NCI-H2171 treated with DMSO at 0.1 percent for 48 hours (cell line): ENCODE measurements at regions not wholly inside any gene's neighbourhood (a gene's known extent, or its start where the extent isn't known, plus 50 kb on each side); places are given as distances from the start of the nearest gene placed in this dataset.

Experiments
- DNase-seq: peaks from one replicate; lab custom pipeline; 2025; lab: John Stamatoyannopoulos, UW

DNA sequence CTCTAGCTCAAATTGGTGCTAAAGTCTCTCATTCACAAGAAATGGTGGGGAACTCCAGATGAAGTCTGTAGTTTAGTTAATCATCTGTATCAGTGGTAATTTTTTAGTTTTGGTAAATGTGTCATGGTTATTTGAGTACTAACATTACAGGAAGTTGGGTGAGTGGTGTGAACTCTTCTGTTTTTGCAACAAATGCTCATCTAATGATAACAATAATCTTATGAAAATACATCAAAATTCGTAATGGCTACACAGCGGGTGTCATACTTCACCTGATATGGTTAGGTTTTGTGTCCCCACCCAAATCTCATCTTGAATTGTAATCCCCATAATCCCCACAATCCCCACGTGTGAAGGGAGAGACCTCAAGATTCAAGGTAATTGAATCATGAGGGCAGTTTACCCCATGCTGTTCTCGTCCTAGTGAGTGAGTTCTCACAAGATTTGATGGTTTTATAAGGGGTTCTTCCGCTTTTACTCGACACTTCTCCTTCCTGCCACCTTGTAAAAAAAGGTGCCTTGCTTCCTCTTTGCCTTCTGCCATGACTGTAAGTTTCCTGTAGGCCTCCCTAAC is 209.3 kb upstream of the FOXN3 start:
- no peak for DNase-seq

GRCh38 chr14:89625731-89626232 is 208.7 kb upstream of the FOXN3 start:
- peak; percentile 62 for DNase-seq

- peak; percentile 94 for DNase-seq
These were observed 208.2 kb upstream of the FOXN3 start for GRCh38 chr14:89625244-89625713.

DNA sequence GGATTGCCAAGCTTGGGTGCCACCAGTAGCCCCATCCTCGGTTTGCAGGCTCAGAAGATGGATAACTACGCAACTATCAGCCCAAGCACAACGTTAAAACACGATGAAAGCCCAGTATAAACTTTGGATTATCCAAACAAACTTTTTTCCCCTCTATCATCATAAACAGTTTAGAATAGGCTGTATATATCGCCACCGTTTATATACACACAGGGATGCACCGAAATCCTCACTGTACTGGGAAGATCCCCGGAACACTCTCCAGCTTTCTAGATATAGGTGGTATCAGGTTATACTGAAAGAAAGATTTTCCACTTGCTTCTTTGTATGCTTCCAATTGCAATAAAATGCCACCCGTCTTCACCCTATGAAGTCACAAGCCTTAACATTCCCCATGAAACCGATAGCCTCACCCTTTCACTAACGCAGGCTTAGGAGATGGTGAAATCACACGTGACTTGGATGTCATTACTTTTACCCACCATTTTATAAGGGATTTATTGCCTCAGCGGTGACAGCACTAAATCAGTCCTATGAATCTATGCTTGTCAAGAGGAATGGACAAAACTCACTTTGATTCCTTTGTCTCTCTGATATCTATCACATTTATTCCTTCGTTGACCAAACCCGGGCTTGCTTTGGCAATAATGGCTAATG is 207.6 kb upstream of the FOXN3 start:
- DNase-seq = peak; percentile 55

GRCh38 chr14:89621791-89622638 is 205.0 kb upstream of the FOXN3 start:
- DNase-seq = peak; percentile 90

- DNase-seq = peak; percentile 34
These were observed 204.0 kb upstream of the FOXN3 start for GRCh38 chr14:89621009-89621421.

DNA sequence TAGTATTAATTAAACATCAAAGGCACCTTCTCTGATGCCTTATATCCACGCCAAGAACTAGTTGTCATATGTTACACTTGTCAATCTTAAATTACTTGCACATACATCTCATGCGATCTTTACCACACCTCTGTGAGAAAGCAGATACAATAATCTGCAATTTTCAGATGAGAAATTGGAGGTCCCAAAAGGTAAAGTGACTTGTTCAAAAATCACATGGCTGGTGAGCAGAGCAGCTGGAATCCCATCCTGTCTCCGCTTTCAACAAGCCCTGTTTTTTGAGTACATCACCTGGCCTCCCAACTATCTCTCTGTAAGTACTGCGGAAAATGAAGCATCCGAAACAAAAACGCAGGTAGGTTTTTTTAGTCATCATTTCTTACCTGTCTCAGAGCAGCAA is 203.4 kb upstream of the FOXN3 start:
- peak; percentile 67 for DNase-seq

- DNase-seq = peak; percentile 61
These were observed 202.6 kb upstream of the FOXN3 start for GRCh38 chr14:89619596-89619995.

GRCh38 chr14:89618811-89619551 is 201.9 kb upstream of the FOXN3 start:
- DNase-seq = peak; percentile 76

DNA sequence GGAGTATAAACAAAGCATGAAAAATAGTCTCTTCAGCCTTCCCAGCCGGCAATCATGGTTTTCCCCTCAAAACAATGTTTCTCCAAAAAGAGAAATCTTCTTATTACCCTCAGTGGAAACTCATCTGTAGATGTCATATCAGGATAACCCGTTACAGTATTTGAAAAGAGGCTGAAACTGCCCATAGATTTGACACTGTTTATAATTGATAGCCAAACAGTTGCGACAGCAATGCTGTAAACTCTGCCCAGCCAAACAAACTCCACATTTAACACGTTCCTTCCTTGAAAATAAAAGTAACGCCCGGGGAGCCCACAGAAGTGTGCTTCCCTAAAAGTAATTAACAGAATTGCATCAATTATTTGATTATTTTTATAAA is 201.3 kb upstream of the FOXN3 start:
- DNase-seq = no peak

GRCh38 chr14:89617481-89618329 is 200.7 kb upstream of the FOXN3 start:
- peak; percentile 68 for DNase-seq

GRCh38 chr14:89616852-89617341 is 199.9 kb upstream of the FOXN3 start:
- DNase-seq = peak; percentile 83

DNA sequence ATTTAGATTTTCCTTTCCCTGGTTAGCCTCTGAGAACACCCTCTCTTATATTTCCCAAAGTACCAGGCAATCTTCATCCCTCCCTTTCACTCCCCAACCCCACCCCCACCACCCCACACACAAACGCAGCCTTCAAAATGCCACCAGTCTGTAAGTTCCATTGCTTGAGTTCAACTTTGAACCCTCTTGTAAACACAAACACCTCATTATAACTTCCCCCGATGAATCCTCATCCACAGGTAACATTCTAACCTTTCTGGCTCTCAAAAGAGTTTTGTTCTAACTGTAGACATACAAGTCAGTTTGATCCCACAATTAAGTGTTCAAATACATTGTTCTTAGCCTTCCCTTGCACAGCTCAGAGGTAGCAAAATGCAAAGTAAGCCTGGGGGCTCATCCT is 199.4 kb upstream of the FOXN3 start:
- DNase-seq = no peak

DNA sequence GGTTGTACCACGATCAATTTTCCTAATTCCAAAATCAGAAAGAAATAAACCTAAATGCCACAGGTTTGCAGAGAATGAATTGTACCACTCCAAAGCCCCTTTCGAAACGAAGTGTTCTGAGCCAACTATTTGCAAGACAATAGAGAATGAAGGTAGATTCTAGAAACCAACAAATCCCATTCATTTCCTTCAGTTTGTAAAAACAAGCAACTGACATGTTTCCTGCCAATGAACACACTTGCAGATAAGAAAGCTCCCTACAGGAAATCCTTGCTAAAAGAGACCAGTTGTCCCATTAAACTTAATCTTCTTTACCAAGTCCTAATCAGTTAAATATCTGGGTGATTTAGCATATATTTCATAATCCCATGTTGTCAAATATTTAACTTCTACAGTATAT is 198.4 kb upstream of the FOXN3 start:
- no peak for DNase-seq

DNA sequence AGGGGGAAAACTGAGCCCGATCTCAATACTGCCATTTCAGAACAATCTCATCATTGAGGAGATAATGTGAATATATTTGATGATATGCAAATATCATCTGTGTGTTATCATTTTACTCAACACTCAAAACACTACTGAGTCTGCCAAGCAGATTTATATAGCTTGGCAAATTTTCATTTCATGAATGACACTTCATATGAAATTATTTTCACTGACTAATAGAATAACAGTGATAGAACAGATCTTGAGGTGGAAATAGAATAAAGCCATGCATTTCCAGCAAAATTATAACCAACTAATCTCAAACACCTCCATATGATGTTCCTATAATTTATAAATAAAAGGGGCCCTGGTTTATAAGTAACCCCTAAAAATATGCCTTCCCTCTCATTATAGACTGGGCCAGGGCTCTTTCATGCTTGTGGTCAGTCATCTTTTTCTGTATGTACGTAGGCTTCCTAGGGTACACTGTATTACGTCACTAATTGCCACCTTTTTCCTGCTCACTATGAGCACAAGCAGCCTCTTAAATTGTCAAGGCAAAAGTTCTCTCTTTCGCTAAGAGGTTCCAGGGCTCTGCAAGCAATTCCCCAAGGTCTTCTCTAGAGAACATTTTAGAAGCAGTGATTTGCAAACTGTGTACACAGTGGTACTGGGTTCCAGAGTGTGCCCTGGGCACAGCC is 197.1 kb upstream of the FOXN3 start:
- peak; percentile 23 for DNase-seq

DNA sequence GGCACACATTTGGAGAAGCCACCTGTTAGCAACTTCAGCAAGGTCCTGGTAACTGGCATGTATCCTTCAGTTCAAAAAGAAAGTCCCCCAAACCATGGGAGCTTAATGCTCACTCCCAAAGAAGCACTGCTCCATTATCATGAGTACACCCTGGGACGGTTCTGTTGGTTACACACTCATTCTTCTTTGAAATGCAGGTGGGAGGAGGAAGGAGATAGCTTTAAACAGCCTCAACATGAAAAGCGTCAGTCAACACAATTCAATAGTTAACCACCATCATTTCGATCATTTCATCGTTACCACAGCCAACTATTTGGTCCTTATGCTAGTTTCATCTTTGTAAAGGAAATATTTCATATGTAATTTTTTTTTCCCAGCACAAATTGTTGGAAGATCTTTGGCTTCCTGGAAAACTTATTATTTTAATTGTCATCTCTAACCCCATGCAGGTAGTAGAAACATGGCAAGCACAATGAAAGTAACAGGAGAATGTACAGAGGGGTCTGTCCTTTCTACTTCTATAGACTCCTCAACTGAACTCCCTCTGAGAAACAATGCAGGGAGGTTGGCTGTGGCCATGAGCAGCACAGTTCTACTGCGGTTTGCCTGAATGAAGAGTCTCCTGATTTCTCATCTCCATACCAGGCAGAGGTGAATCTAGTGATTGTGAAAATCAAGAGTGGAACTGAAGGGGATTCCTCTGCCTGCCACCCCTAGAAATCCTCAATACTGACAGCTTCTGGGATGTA is 196.4 kb upstream of the FOXN3 start:
- DNase-seq = no peak

GRCh38 chr14:89609500-89610100 is 192.6 kb upstream of the FOXN3 start:
- DNase-seq = no peak

GRCh38 chr14:89607453-89607852 is 190.4 kb upstream of the FOXN3 start:
- DNase-seq = no peak

GRCh38 chr14:89603938-89604480 is 187.0 kb upstream of the FOXN3 start:
- DNase-seq = no peak
